GM18951 (cell line): ENCODE measurements at regions not wholly inside any gene's neighbourhood (a gene's known extent, or its start where the extent isn't known, plus 50 kb on each side); places are given as distances from the start of the nearest gene placed in this dataset.
"Not testable (repeated sequence)": the region's sequence is repeated elsewhere in the genome, so short reads cannot be mapped to it uniquely, and the experiment has no call there.

Experiments used
- POLR2A ChIP-seq: IDR thresholded peaks from 4 replicates; pipeline ENCODE4 v1.6.1; 2011; ENCODE audit warnings: mild to moderate bottlenecking; ENCODE audit not compliant: insufficient read length, insufficient read depth; ENCODE audit errors: extremely low read depth
- in situ Hi-C: fragments of 300-500 bp; cut with MboI; formaldehyde crosslinking; loops from one replicate; pipeline ENCODE4 v1.12.0; 2022; ENCODE audit warnings: low sequenced_read_pairs, mixed read lengths, inconsistent platforms; ENCODE audit not compliant: unreplicated experiment

GRCh38 chr10:64408391-64409183 lies 887.4 kb downstream of the REEP3 start:
- TF ChIP-seq POLR2A = no peak
- in situ Hi-C loops = no loop called here

- TF ChIP-seq POLR2A = no peak
- in situ Hi-C loops = no loop called here
Measured at GRCh38 chr10:64409349-64409748, 888.1 kb downstream of the REEP3 start.

- no peak for TF ChIP-seq POLR2A
Measured at GRCh38 chr10:64416011-64416410, 894.8 kb downstream of the REEP3 start.

GRCh38 chr10:64419461-64419860 lies 898.3 kb downstream of the REEP3 start:
- in situ Hi-C loops = no loop called here
- TF ChIP-seq POLR2A = no peak

More at GRCh38 chr10:64416011-64416410, 894.8 kb downstream of the REEP3 start:
- in situ Hi-C loops = no loop called here

- TF ChIP-seq POLR2A = no peak
- in situ Hi-C loops = no loop called here
Measured at GRCh38 chr10:64426745-64427144, 905.5 kb downstream of the REEP3 start.

- in situ Hi-C loops = no loop called here
- no peak for TF ChIP-seq POLR2A
Measured at GRCh38 chr10:64430690-64431323, 909.6 kb downstream of the REEP3 start.

GRCh38 chr10:64441872-64442271 lies 920.7 kb downstream of the REEP3 start:
- in situ Hi-C loops = not testable (repeated sequence)

- no peak for TF ChIP-seq POLR2A
- in situ Hi-C loops = no loop called here
Measured at GRCh38 chr10:64444163-64444562, 923.0 kb downstream of the REEP3 start.

- in situ Hi-C loops = no loop called here
- no peak for TF ChIP-seq POLR2A
Measured at GRCh38 chr10:64444564-64444963, 923.4 kb downstream of the REEP3 start.

GRCh38 chr10:64449603-64450002 lies 928.4 kb downstream of the REEP3 start:
- no peak for TF ChIP-seq POLR2A
- in situ Hi-C loops = no loop called here

- in situ Hi-C loops = no loop called here
- no peak for TF ChIP-seq POLR2A
Measured at GRCh38 chr10:64450312-64450711, 929.1 kb downstream of the REEP3 start.

GRCh38 chr10:64454962-64455361 lies 933.8 kb downstream of the REEP3 start:
- in situ Hi-C loops = no loop called here

GRCh38 chr10:64458306-64458705 lies 937.1 kb downstream of the REEP3 start:
- TF ChIP-seq POLR2A = no peak
- in situ Hi-C loops = no loop called here

More at GRCh38 chr10:64454962-64455361, 933.8 kb downstream of the REEP3 start:
- no peak for TF ChIP-seq POLR2A

- in situ Hi-C loops = no loop called here
- no peak for TF ChIP-seq POLR2A
Measured at GRCh38 chr10:64463406-64463805, 942.2 kb downstream of the REEP3 start.
